Activated T-cell treated with anti-CD3 and anti-CD28 coated beads for 24 hours (primary cell): ENCODE measurements at regions not wholly inside any gene's neighbourhood (a gene's known extent, or its start where the extent isn't known, plus 50 kb on each side); places are given as distances from the start of the nearest gene placed in this dataset.

ENCODE experiments used
- DNase-seq: peaks from one replicate; pipeline ENCODE4 v3.0.0-alpha.2; 2020; ENCODE audit warnings: low read depth

GRCh38 chr6:79764747-79765146, 133.6 kb downstream of the SH3BGRL2 start:
- no peak for DNase-seq

GRCh38 chr6:79763301-79763700, 132.2 kb downstream of the SH3BGRL2 start:
- no peak for DNase-seq

- no peak for DNase-seq
Measured at GRCh38 chr6:79762370-79762769, 131.2 kb downstream of the SH3BGRL2 start.

- no peak for DNase-seq
Measured at GRCh38 chr6:79756496-79756895, 125.4 kb downstream of the SH3BGRL2 start.

GRCh38 chr6:79755967-79756366, 124.8 kb downstream of the SH3BGRL2 start:
- no peak for DNase-seq
